SK-N-SH (cell line): ENCODE measurements at regions not wholly inside any gene's neighbourhood (a gene's known extent, or its start where the extent isn't known, plus 50 kb on each side); places are given as distances from the start of the nearest gene placed in this dataset.

Source experiments
- CTCF ChIA-PET: fragments of 300-600, 350-600 bp; formaldehyde crosslinking; extraction: SDS; loops from one replicate; lab custom pipeline; 2021; lab: Yijun Ruan, JAX
- POLR2A ChIA-PET: fragments of 350-600 bp; sonication (Branson Sonifier 250); formaldehyde crosslinking; extraction: SDS; loops from one replicate; lab custom pipeline; 2020; ENCODE audit warnings: antibody characterized with exemption, inconsistent platforms; lab: Yijun Ruan, JAX
- DNase-seq: peaks from one replicate; pipeline ENCODE4 v3.0.0; 2012
- H2AFZ ChIP-seq: fragments of 200-600 bp; sonication (generic); 2 replicates; pipeline ENCODE4 v1.8.1; 2016; ENCODE audit warnings: antibody characterized with exemption, mild to moderate bottlenecking, low read depth
- H3F3A ChIP-seq: fragments of 200-600 bp; sonication (generic); replicated peaks from 2 replicates; pipeline ENCODE3; 2016; ENCODE audit warnings: antibody characterized with exemption, mild to moderate bottlenecking; ENCODE audit not compliant: insufficient read depth
- H3K27ac ChIP-seq, 2 experiments: fragments of 200-500 bp in 1 of 2; fragments of 200-600 bp in 1 of 2; sonication (Bioruptor generic) in 1 of 2; sonication (generic), shearing (Covaris generic) in 1 of 2; 2 replicates each; pipeline versions ENCODE4 v1.5.1 to v1.6.1; 2014 to 2016; ENCODE audit warnings: low read depth in 2 of 2, inconsistent platforms in 1 of 2, low read length in 1 of 2, mild to moderate bottlenecking in 1 of 2, mixed read lengths in 1 of 2
- H3K27me3 ChIP-seq: fragments of 200-600 bp; sonication (generic), shearing (Covaris generic); 2 replicates; pipeline ENCODE4 v1.6.1; 2016; ENCODE audit warnings: mixed run types; ENCODE audit not compliant: insufficient read depth
- H3K36me3 ChIP-seq, 2 experiments: fragments of 200-500 bp in 1 of 2; fragments of 200-600 bp in 1 of 2; sonication (Bioruptor generic) in 1 of 2; sonication (generic) in 1 of 2; replicated peaks in 1 of 2; 2 replicates each; pipeline versions ENCODE3 to v1.5.1; 2014 to 2016; ENCODE audit warnings: low read length in 1 of 2, mild to moderate bottlenecking in 1 of 2; ENCODE audit not compliant: insufficient read depth in 2 of 2, control insufficient read depth in 1 of 2
- H3K4me1 ChIP-seq, 2 experiments: fragments of 200-500 bp in 1 of 2; fragments of 200-600 bp in 1 of 2; sonication (Bioruptor generic) in 1 of 2; sonication (generic), shearing (Covaris generic) in 1 of 2; 2 replicates each; pipeline versions ENCODE4 v1.5.1 to v1.6.1; 2014 to 2016; ENCODE audit warnings: low read depth in 1 of 2, low read length in 1 of 2, mixed run types in 1 of 2; ENCODE audit not compliant: insufficient read depth in 2 of 2, control insufficient read depth in 1 of 2
- H3K4me2 ChIP-seq: fragments of 200-600 bp; sonication (generic), shearing (Covaris generic); 2 replicates; pipeline ENCODE4 v1.6.1; 2017; ENCODE audit warnings: mixed run types
- H3K4me3 ChIP-seq, 2 experiments: fragments of 200-500 bp in 1 of 2; fragments of 200-600 bp in 1 of 2; sonication (Bioruptor generic) in 1 of 2; sonication (generic), shearing (Covaris generic) in 1 of 2; 2 replicates each; pipeline versions ENCODE4 v1.5.1 to v1.8.1; 2014 to 2016; ENCODE audit warnings: low read depth in 2 of 2, inconsistent platforms in 1 of 2, low read length in 1 of 2, mild to moderate bottlenecking in 1 of 2, mixed read lengths in 1 of 2, moderate library complexity in 1 of 2
- H3K79me2 ChIP-seq: fragments of 200-600 bp; sonication (generic); 2 replicates; pipeline ENCODE4 v1.8.1; 2017; ENCODE audit warnings: mild to moderate bottlenecking; ENCODE audit not compliant: insufficient read depth
- H3K9ac ChIP-seq: fragments of 200-600 bp; sonication (generic); 2 replicates; pipeline ENCODE4 v1.6.1; 2017; ENCODE audit warnings: mixed run types
- H3K9me2 ChIP-seq: fragments of 200-600 bp; sonication (generic); 2 replicates; pipeline ENCODE4 v1.6.1; 2017; ENCODE audit warnings: mixed run types
- H3K9me3 ChIP-seq: fragments of 200-600 bp; sonication (generic); 2 replicates; pipeline ENCODE4 v1.6.1; 2017; ENCODE audit warnings: mixed run types, mild to moderate bottlenecking, moderate library complexity
- H4K20me1 ChIP-seq: fragments of 200-600 bp; sonication (generic); 2 replicates; pipeline ENCODE4 v1.6.1; 2017; ENCODE audit warnings: mild to moderate bottlenecking, mixed run types; ENCODE audit not compliant: insufficient read depth
- CHD2 ChIP-seq: fragments of 150-350 bp; IDR thresholded peaks from 2 replicates; pipeline ENCODE4 v1.6.1; 2018; ENCODE audit warnings: low read length; ENCODE audit not compliant: partially characterized antibody
- CTCF ChIP-seq: fragments of 200-600 bp; sonication (generic); IDR thresholded peaks from 2 replicates; pipeline ENCODE4 v1.6.1; 2017; ENCODE audit warnings: antibody characterized with exemption, mild to moderate bottlenecking, moderate library complexity
- ELF1 ChIP-seq: IDR thresholded peaks from 2 replicates; pipeline ENCODE4 v1.4.0; 2012
- EP300 ChIP-seq, 2 experiments: IDR thresholded peaks; 2 replicates each; pipeline versions ENCODE4 v1.4.0 to v1.6.1; 2012; ENCODE audit warnings: borderline replicate concordance in 1 of 2, low read depth in 1 of 2, low read length in 1 of 2
- FOSL2 ChIP-seq: IDR thresholded peaks from 2 replicates; pipeline ENCODE4 v1.4.0; 2012; ENCODE audit warnings: low read depth, mild to moderate bottlenecking, moderate library complexity, borderline replicate concordance
- FOXM1 ChIP-seq: IDR thresholded peaks from 2 replicates; pipeline ENCODE4 v1.4.0; 2012; ENCODE audit warnings: low read depth, mild to moderate bottlenecking
- GABPA ChIP-seq: IDR thresholded peaks from 2 replicates; pipeline ENCODE4 v1.4.0; 2012; ENCODE audit warnings: low read depth, mild to moderate bottlenecking
- GATA2 ChIP-seq: sonication (generic); formaldehyde crosslinking; IDR thresholded peaks from 2 replicates; pipeline ENCODE4 v1.5.0; 2020; ENCODE audit warnings: mild to moderate bottlenecking, missing genetic modification reagents
- IRF3 ChIP-seq: fragments of 150-350 bp; IDR thresholded peaks from 2 replicates; pipeline ENCODE4 v1.6.1; 2016; ENCODE audit warnings: mild to moderate bottlenecking, low read depth, low read length
- JUND ChIP-seq: IDR thresholded peaks from 2 replicates; pipeline ENCODE4 v1.4.0; 2012
- MAX ChIP-seq: IDR thresholded peaks from 2 replicates; pipeline ENCODE4 v1.4.0; 2012; ENCODE audit warnings: low read depth
- MEF2A ChIP-seq: IDR thresholded peaks from 2 replicates; pipeline ENCODE4 v1.4.0; 2012; ENCODE audit warnings: low read depth, borderline replicate concordance
- MXI1 ChIP-seq: IDR thresholded peaks from 2 replicates; pipeline ENCODE4 v1.6.1; 2012; ENCODE audit warnings: mild to moderate bottlenecking, low read depth, low read length, improper control_type of control experiment
- RAD21 ChIP-seq: IDR thresholded peaks from 2 replicates; pipeline ENCODE4 v1.6.1; 2012; ENCODE audit warnings: mild to moderate bottlenecking, low read length
- RXRA ChIP-seq: IDR thresholded peaks from 2 replicates; pipeline ENCODE4 v1.4.0; 2012; ENCODE audit warnings: low read depth, mild to moderate bottlenecking, borderline replicate concordance
- SIN3A ChIP-seq: IDR thresholded peaks from 2 replicates; pipeline ENCODE4 v1.6.1; 2012; ENCODE audit warnings: low read depth, mild to moderate bottlenecking, low read length, moderate library complexity, borderline replicate concordance
- SMC3 ChIP-seq: IDR thresholded peaks from 2 replicates; pipeline ENCODE4 v1.6.1; 2012; ENCODE audit warnings: low read depth, low read length, improper control_type of control experiment
- TCF12 ChIP-seq: IDR thresholded peaks from 2 replicates; pipeline ENCODE4 v1.4.0; 2012
- YY1 ChIP-seq: IDR thresholded peaks from 2 replicates; pipeline ENCODE4 v1.4.0; 2012; ENCODE audit warnings: low read depth, mild to moderate bottlenecking
- ZBTB33 ChIP-seq: IDR thresholded peaks from 2 replicates; pipeline ENCODE4 v1.4.0; 2012; ENCODE audit warnings: low read depth, borderline replicate concordance
- WGBS: methylation state at CpG from one replicate; pipeline ENCODE4 v1.1.6; 2017; ENCODE audit warnings: low lambda C conversion rate; 5-methylcytosine and 5-hydroxymethylcytosine counted together

- H3K27ac ChIP-seq = no peak overlapping the region
- H3F3A ChIP-seq = no peaks in the 10 kb centered on the region
- H3K4me2 ChIP-seq = no peak overlapping the region
- 25% methylated on average over 1 of the region's 1 CpG for WGBS
- H3K4me3 ChIP-seq = no peak overlapping the region
- H3K9me2 ChIP-seq = no peaks in the 10 kb centered on the region
- POLR2A ChIA-PET = no interaction called here
- no peak overlapping the region for H2AFZ ChIP-seq
- no peaks in the 10 kb centered on the region for H4K20me1 ChIP-seq
- no peaks in the 10 kb centered on the region for H3K9me3 ChIP-seq
- no peaks in the 10 kb centered on the region for H3K79me2 ChIP-seq
- no peak for DNase-seq
- H3K36me3 ChIP-seq = no peaks in the 10 kb centered on the region
- H3K27me3 ChIP-seq = no peaks in the 10 kb centered on the region
- TF ChIP-seq YY1 (no peak), ELF1 (no peak), EP300 (IDR thresholded peaks at IDR 0.05; ENCODE audit: borderline replicate concordance in 1 of 2, low read depth in 1 of 2, low read length in 1 of 2) (no peak), MEF2A (no peak), MXI1 (no peak), RXRA (no peak), GABPA (no peak), JUND (no peak), CTCF (no peak)
- H3K9ac ChIP-seq = no peak overlapping the region
- no peaks in the 10 kb centered on the region for H3K4me1 ChIP-seq
- CTCF ChIA-PET = no interaction called here
Observed at GRCh38 chr15:61571026-61571425, 341.9 kb upstream of the RORA start.

GRCh38 chr15:61564785-61565184 is 335.7 kb upstream of the RORA start:
- Histone ChIP-seq H3K27ac (no peak overlapping the region), H3K9me2 (no peaks in the 10 kb centered on the region), H3K79me2 (no peaks in the 10 kb centered on the region), H3F3A (no peaks in the 10 kb centered on the region), H3K4me1 (no peaks in the 10 kb centered on the region), H3K9me3 (no peaks in the 10 kb centered on the region), H2AFZ (no peak overlapping the region), H3K27me3 (no peaks in the 10 kb centered on the region), H3K36me3 (no peaks in the 10 kb centered on the region), H3K4me2 (no peak overlapping the region), H3K4me3 (no peak overlapping the region), H4K20me1 (no peaks in the 10 kb centered on the region), H3K9ac (no peak overlapping the region)
- DNase-seq = no peak
- TF ChIP-seq RAD21 (no peak), SMC3 (no peak), RXRA (no peak), FOSL2 (no peak), SIN3A (no peak), MEF2A (no peak), YY1 (no peak), IRF3 (no peak), CHD2 (no peak), MAX (no peak), TCF12 (no peak), ZBTB33 (no peak), GATA2 (CRISPR knock-in tag) (no peak), ELF1 (no peak), FOXM1 (no peak)
- ChIA-PET CTCF (no interaction called here), POLR2A (no interaction called here)
- 33% methylated on average over 3 of the region's 3 CpGs for WGBS
